PC-9 (cell line): ENCODE measurements at regions not wholly inside any gene's neighbourhood (a gene's known extent, or its start where the extent isn't known, plus 50 kb on each side); places are given as distances from the start of the nearest gene placed in this dataset.

Experiments
- EZH2 ChIP-seq: fragments of 200-600 bp; sonication (generic); IDR thresholded peaks from 2 replicates; pipeline ENCODE4 v1.8.0; 2017; ENCODE audit warnings: antibody characterized with exemption, low read depth
- TF ChIP-seq, protein P1 (sequence below): fragments of 200-600 bp; sonication (generic); conservative IDR thresholded peaks from 2 replicates; pipeline ENCODE4 v1.6.1; 2017; ENCODE audit warnings: mixed run types, antibody characterized with exemption, mild to moderate bottlenecking, moderate library complexity

DNA sequence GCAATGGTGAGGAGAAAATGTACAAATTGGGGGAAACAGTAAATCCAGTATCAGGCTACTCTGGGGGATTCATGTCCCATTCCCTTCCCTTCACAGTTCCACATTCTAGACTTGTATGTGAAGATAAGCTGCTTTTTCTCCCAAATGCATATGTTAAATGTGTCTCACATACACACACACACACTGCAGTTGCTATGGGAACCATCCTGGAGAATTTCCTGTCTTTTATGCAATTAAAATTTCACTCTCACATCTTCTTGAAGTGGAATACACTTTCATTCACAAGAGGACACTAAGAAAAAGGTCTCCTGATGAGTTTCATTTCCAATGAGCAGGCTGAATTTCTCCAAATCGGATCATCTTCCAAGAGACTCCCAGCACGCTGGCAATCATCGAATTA is 366.0 kb downstream of the LRATD1 start:
- TF ChIP-seq, protein P1, sequence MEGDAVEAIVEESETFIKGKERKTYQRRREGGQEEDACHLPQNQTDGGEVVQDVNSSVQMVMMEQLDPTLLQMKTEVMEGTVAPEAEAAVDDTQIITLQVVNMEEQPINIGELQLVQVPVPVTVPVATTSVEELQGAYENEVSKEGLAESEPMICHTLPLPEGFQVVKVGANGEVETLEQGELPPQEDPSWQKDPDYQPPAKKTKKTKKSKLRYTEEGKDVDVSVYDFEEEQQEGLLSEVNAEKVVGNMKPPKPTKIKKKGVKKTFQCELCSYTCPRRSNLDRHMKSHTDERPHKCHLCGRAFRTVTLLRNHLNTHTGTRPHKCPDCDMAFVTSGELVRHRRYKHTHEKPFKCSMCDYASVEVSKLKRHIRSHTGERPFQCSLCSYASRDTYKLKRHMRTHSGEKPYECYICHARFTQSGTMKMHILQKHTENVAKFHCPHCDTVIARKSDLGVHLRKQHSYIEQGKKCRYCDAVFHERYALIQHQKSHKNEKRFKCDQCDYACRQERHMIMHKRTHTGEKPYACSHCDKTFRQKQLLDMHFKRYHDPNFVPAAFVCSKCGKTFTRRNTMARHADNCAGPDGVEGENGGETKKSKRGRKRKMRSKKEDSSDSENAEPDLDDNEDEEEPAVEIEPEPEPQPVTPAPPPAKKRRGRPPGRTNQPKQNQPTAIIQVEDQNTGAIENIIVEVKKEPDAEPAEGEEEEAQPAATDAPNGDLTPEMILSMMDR = no peak
- TF ChIP-seq EZH2 = no peak
